ENCODE measurements at regions not wholly inside any gene's neighbourhood (a gene's known extent, or its start where the extent isn't known, plus 50 kb on each side); places are given as distances from the start of the nearest gene placed in this dataset.
"Not testable (repeated sequence)": the region's sequence is repeated elsewhere in the genome, so short reads cannot be mapped to it uniquely, and the experiment has no call there.

GRCh38 chr6:140784573-140784972, 1348.2 kb upstream of the GJE1 start:
- DNase-seq (ENCODE audit: low read depth) = no peak
- no peak for TF ChIP-seq CTCF (IDR thresholded peaks at IDR 0.05; ENCODE audit: control insufficient read depth, extremely low read depth, insufficient read depth)
- H3K4me3 ChIP-seq (ENCODE audit: low read depth, low read length) = no peak overlapping the region

GRCh38 chr6:140783504-140783903, 1349.2 kb upstream of the GJE1 start:
- DNase-seq (ENCODE audit: low read depth); H3K4me3 ChIP-seq (ENCODE audit: low read depth, low read length): not testable (repeated sequence)

GRCh38 chr6:140782941-140783340, 1349.8 kb upstream of the GJE1 start:
- H3K4me3 ChIP-seq (ENCODE audit: low read depth, low read length) = no peak overlapping the region
- no peak for TF ChIP-seq CTCF (IDR thresholded peaks at IDR 0.05; ENCODE audit: control insufficient read depth, extremely low read depth, insufficient read depth)
- no peak for DNase-seq (ENCODE audit: low read depth)

- DNase-seq (ENCODE audit: low read depth) = no peak
- TF ChIP-seq CTCF (IDR thresholded peaks at IDR 0.05; ENCODE audit: control insufficient read depth, extremely low read depth, insufficient read depth) = no peak
- H3K4me3 ChIP-seq (ENCODE audit: low read depth, low read length) = no peak overlapping the region
Measured at GRCh38 chr6:140779991-140780596, 1352.6 kb upstream of the GJE1 start.

GRCh38 chr6:140779341-140779740, 1353.4 kb upstream of the GJE1 start:
- no peak for DNase-seq (ENCODE audit: low read depth)
- no peak for TF ChIP-seq CTCF (IDR thresholded peaks at IDR 0.05; ENCODE audit: control insufficient read depth, extremely low read depth, insufficient read depth)
- no peak overlapping the region for H3K4me3 ChIP-seq (ENCODE audit: low read depth, low read length)

GRCh38 chr6:140777780-140778179, 1354.9 kb upstream of the GJE1 start:
- peak overlapping the region; percentile 7; the same call in 1 of the 2 replicates for H3K4me3 ChIP-seq (ENCODE audit: low read depth, low read length)
- DNase-seq (ENCODE audit: low read depth) = no peak
- no peak for TF ChIP-seq CTCF (IDR thresholded peaks at IDR 0.05; ENCODE audit: control insufficient read depth, extremely low read depth, insufficient read depth)

GRCh38 chr6:140775061-140775460, 1357.7 kb upstream of the GJE1 start:
- TF ChIP-seq CTCF (IDR thresholded peaks at IDR 0.05; ENCODE audit: control insufficient read depth, extremely low read depth, insufficient read depth) = no peak
- H3K4me3 ChIP-seq (ENCODE audit: low read depth, low read length) = no peak overlapping the region

More at GRCh38 chr6:140775061-140775460, 1357.7 kb upstream of the GJE1 start:
- peak; percentile 71 for DNase-seq (ENCODE audit: low read depth)
